AG09319 (cell line): ENCODE measurements at regions not wholly inside any gene's neighbourhood (a gene's known extent, or its start where the extent isn't known, plus 50 kb on each side); places are given as distances from the start of the nearest gene placed in this dataset.
A peak's percentile ranks its signal among the peaks of the same experiment; 100 is the strongest.

Source experiments
- DNase-seq: peaks from one replicate; pipeline ENCODE4 v3.0.0-alpha.2; 2010; ENCODE audit warnings: low read depth; ENCODE audit errors: extremely low read depth
- TF ChIP-seq, protein P1 (sequence below): IDR thresholded peaks from 2 replicates; pipeline ENCODE4 v1.5.1; 2011; ENCODE audit warnings: low read depth, mild to moderate bottlenecking, inconsistent platforms, low read length, moderate library complexity

DNA sequence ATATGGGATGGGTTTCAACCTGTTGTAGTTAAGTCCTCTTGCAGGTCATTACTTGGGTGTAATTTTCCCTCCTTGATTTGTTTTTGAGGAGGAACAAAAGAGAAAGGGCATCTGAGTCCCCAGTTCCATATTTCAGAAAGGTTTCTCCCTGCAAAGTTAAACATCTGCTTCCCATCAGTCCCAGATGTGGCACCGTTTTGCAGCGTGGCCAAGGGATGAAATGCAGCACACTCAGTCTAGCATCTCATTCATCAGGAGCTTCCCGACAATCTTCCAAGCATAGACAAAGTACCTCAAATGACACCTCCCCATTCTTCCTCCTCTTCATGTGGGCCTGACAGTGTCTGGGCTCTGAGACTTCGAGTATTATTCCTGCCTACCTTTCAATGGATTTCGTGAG, 363.7 kb upstream of the SOX9 start:
- no peak for DNase-seq
- TF ChIP-seq, protein P1, sequence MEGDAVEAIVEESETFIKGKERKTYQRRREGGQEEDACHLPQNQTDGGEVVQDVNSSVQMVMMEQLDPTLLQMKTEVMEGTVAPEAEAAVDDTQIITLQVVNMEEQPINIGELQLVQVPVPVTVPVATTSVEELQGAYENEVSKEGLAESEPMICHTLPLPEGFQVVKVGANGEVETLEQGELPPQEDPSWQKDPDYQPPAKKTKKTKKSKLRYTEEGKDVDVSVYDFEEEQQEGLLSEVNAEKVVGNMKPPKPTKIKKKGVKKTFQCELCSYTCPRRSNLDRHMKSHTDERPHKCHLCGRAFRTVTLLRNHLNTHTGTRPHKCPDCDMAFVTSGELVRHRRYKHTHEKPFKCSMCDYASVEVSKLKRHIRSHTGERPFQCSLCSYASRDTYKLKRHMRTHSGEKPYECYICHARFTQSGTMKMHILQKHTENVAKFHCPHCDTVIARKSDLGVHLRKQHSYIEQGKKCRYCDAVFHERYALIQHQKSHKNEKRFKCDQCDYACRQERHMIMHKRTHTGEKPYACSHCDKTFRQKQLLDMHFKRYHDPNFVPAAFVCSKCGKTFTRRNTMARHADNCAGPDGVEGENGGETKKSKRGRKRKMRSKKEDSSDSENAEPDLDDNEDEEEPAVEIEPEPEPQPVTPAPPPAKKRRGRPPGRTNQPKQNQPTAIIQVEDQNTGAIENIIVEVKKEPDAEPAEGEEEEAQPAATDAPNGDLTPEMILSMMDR = no peak

GRCh38 chr17:71757956-71758355, 362.9 kb upstream of the SOX9 start:
- DNase-seq = no peak
- TF ChIP-seq, protein P1 = no peak

- TF ChIP-seq, protein P1 = no peak
- DNase-seq = no peak
Observed at GRCh38 chr17:71759422-71760060, 361.3 kb upstream of the SOX9 start.

- TF ChIP-seq, protein P1 = no peak; the same call in 1 of the 2 replicates
- no peak for DNase-seq
Observed at GRCh38 chr17:71760062-71760720, 360.6 kb upstream of the SOX9 start.

- DNase-seq = no peak
- TF ChIP-seq, protein P1 = no peak
Observed at GRCh38 chr17:71762526-71762925, 358.3 kb upstream of the SOX9 start.

GRCh38 chr17:71764505-71764904, 356.3 kb upstream of the SOX9 start:
- DNase-seq = no peak
- TF ChIP-seq, protein P1 = peak; percentile 4; the same call in 1 of the 2 replicates

DNA sequence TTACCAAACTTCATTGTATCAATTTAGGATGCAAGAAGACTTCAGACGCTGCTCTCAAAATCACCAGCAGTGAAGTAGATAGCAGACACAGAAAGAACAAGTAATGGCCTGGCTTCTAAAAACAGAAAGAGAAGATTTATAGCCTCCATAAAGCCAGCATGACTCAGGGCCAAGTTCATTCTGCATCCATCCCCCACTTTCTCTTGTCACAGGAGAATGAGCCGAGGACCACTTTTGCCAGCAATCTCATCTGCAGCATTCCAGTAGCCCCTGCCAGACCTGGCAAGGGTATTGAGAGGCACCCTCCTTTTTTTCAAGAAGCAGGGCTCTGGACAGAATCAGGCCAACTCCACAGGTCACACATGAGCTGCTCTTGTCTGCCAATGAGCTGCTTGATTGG, 355.4 kb upstream of the SOX9 start:
- DNase-seq = no peak
- TF ChIP-seq, protein P1 = no peak
